ENCODE measurements at regions not wholly inside any gene's neighbourhood (a gene's known extent, or its start where the extent isn't known, plus 50 kb on each side); places are given as distances from the start of the nearest gene placed in this dataset.

DNA sequence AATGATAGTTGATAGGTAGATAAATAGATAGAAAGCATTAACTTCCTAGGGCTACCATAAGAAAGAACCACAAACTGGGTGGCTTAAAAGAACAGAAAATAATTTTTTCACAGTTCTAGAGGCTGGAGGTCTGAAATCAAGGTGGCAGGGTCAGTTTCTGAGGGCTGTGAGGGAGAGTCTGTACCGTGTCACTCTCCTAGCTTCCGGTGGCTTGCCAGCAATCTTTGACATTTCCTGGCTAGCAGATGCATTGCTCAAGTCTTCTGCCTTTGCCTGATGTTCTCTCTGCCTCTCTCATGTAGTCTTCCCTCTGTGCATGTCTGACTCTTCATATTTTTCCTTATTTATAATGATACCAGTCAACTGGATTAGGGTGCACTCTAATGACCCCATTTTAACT is 1132.7 kb downstream of the CDH9 start:
- no peak overlapping the region for H3K4me3 ChIP-seq
- in situ Hi-C loops (cut with MboI; ENCODE audit: low pct_ligation_motif_present in 1 of 4, low pct_unique_long_range_greater_than_20kb in 1 of 4, low sequenced_read_pairs in 3 of 4): no loop called here
- TF ChIP-seq POLR2AphosphoS5 (IDR thresholded peaks at IDR 0.05): no peak
- no peak for TF ChIP-seq EP300 (IDR thresholded peaks at IDR 0.05; ENCODE audit: low read depth)
- TF ChIP-seq, protein P1, sequence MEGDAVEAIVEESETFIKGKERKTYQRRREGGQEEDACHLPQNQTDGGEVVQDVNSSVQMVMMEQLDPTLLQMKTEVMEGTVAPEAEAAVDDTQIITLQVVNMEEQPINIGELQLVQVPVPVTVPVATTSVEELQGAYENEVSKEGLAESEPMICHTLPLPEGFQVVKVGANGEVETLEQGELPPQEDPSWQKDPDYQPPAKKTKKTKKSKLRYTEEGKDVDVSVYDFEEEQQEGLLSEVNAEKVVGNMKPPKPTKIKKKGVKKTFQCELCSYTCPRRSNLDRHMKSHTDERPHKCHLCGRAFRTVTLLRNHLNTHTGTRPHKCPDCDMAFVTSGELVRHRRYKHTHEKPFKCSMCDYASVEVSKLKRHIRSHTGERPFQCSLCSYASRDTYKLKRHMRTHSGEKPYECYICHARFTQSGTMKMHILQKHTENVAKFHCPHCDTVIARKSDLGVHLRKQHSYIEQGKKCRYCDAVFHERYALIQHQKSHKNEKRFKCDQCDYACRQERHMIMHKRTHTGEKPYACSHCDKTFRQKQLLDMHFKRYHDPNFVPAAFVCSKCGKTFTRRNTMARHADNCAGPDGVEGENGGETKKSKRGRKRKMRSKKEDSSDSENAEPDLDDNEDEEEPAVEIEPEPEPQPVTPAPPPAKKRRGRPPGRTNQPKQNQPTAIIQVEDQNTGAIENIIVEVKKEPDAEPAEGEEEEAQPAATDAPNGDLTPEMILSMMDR (IDR thresholded peaks at IDR 0.05): no peak
- no peak for TF ChIP-seq POLR2A (IDR thresholded peaks at IDR 0.05)
- H3K9me3 ChIP-seq: no peaks in the 10 kb centered on the region
- intact Hi-C loops (cut with DNase I; ENCODE audit: low total_unique reads): no loop called here
- H3K27me3 ChIP-seq: no peaks in the 10 kb centered on the region
- DNase-seq: no peak
- no peak overlapping the region for H3K27ac ChIP-seq
- WGBS, 2 donors (ENCODE audit: low coverage in 1 of 2): 44 to 93% methylated on average over 2 of the region's 2 CpGs
- H3K4me1 ChIP-seq: no peaks in the 10 kb centered on the region
- no peaks in the 10 kb centered on the region for H3K36me3 ChIP-seq

DNA sequence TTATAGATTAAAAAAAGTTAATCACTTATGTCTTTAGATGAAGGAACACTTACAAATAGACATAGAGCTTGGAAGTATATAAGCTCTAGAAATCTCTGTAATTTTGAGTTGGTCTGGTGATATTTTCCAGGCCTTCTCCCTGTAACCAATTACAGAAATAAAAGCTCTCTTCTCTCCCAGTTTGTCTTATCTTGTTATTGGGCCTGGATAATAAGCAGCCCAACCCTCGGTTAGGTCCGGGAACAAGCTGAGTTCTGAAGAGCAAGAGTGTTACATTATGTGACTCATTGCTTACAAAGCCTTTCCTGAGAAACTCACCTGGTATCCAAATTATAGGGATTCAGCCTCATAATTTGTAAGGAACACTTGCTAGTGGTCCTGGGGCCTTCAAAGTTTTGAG is 1146.2 kb downstream of the CDH9 start:
- 9 to 39% methylated on average over 2 of the region's 2 CpGs for WGBS, 2 donors (ENCODE audit: low coverage in 1 of 2)
- DNase-seq: no peak
- H3K27ac ChIP-seq: no peak overlapping the region
- H3K9me3 ChIP-seq: peaks cover 0 to 4% of the 10 kb centered on the region in 2 donors
- intact Hi-C loops (cut with DNase I; ENCODE audit: low total_unique reads) (no loop called here), in situ Hi-C loops (cut with MboI; ENCODE audit: low pct_ligation_motif_present in 1 of 4, low pct_unique_long_range_greater_than_20kb in 1 of 4, low sequenced_read_pairs in 3 of 4) (no loop called here)
- no peak for TF ChIP-seq EP300 (IDR thresholded peaks at IDR 0.05; ENCODE audit: low read depth)
- TF ChIP-seq, protein P1 (IDR thresholded peaks at IDR 0.05): no peak
- no peaks in the 10 kb centered on the region for H3K27me3 ChIP-seq
- no peaks in the 10 kb centered on the region for H3K4me1 ChIP-seq
- H3K4me3 ChIP-seq: no peak overlapping the region
- no peaks in the 10 kb centered on the region for H3K36me3 ChIP-seq

DNA sequence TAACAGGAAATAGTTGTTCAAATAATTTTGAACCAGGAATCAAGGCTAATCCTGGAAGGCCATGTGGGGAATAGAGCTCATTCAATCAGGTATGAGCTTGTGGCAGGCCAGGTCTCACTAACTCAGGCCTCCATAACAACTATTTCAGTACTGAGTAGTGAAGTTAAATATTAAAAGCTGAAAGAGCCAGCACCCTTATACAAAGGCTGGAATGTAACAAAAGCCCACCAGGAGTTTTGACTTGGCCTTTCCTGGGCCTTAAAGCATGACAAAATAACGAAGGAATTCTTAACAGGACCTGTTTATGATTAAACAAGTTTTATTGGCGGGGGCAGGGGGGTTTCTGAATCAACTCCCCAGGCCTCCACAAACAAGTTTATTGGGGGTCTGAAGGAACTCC is 1146.7 kb downstream of the CDH9 start:
- Histone ChIP-seq H3K27me3 (no peaks in the 10 kb centered on the region), H3K4me3 (no peak overlapping the region), H3K4me1 (no peaks in the 10 kb centered on the region), H3K9me3 (no peaks in the 10 kb centered on the region), H3K36me3 (no peaks in the 10 kb centered on the region), H3K27ac (no peak overlapping the region)
- WGBS, 2 donors (ENCODE audit: low coverage in 1 of 2): 8 to 29% methylated on average over 2 of the region's 2 CpGs
- DNase-seq: no peak
- in situ Hi-C loops (cut with MboI; ENCODE audit: low pct_ligation_motif_present in 1 of 4, low pct_unique_long_range_greater_than_20kb in 1 of 4, low sequenced_read_pairs in 3 of 4): no loop called here
- TF ChIP-seq EP300 (IDR thresholded peaks at IDR 0.05; ENCODE audit: low read depth) (no peak), POLR2AphosphoS5 (IDR thresholded peaks at IDR 0.05) (no peak)
- TF ChIP-seq, protein P1 (IDR thresholded peaks at IDR 0.05): no peak
- intact Hi-C loops (cut with DNase I; ENCODE audit: low total_unique reads): no loop called here

DNA sequence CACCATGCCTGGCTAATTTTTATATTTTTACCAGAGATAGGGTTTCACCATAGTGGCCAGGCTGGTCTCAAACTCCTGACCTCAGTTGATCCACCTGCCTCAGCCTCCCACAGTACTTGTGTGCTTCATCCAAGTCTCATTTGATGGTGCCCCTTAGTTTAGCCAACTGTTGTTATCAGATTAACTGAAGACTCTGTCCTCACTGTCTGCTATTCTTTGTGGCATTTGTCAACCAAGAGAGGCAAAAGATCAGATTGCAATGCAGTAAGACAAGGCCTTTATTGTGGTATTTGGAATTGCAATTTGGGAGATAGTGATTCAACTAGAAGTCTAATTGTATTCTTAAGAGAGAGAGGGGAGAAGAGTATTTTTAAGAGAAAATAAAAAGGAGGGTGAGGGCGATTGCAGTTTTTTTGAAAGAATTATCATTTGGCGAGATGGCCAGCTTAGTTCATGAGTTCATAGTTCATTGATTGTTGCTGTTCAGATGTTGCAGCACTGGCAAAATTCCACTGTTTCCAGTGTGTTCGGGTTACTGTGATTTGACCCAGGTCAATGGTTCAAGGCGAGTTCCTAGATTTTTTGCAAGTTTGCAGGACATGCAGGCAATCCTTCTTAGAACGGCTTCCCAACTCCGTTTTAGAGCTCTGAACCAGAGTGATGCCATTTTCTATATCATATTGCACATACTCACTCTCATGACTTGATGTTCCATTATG is 1156.9 kb downstream of the CDH9 start:
- no peak for DNase-seq
- no peak overlapping the region for H3K27ac ChIP-seq
- in situ Hi-C loops (cut with MboI; ENCODE audit: low pct_ligation_motif_present in 1 of 4, low pct_unique_long_range_greater_than_20kb in 1 of 4, low sequenced_read_pairs in 3 of 4) (no loop called here), intact Hi-C loops (cut with DNase I; ENCODE audit: low total_unique reads) (no loop called here)
- WGBS, 2 donors (ENCODE audit: low coverage in 1 of 2): 81 to 89% methylated on average over 4 to 6 of the region's 6 CpGs
- TF ChIP-seq, protein P1 (IDR thresholded peaks at IDR 0.05): no peak
- TF ChIP-seq POLR2AphosphoS5 (IDR thresholded peaks at IDR 0.05) (no peak), POLR2A (IDR thresholded peaks at IDR 0.05) (no peak)
- H3K4me3 ChIP-seq: no peak overlapping the region
- no peaks in the 10 kb centered on the region for H3K36me3 ChIP-seq
- peaks cover 0 to 7% of the 10 kb centered on the region in 2 donors for H3K9me3 ChIP-seq
- H3K27me3 ChIP-seq: no peaks in the 10 kb centered on the region
- H3K4me1 ChIP-seq: no peaks in the 10 kb centered on the region
